Sciatic nerve (tissue), 2 donors: ENCODE measurements at regions not wholly inside any gene's neighbourhood (a gene's known extent, or its start where the extent isn't known, plus 50 kb on each side); places are given as distances from the start of the nearest gene placed in this dataset.

Source experiments
- ATAC-seq: fragments of 200-7000 bp; cut with Tn5 transposase; one replicate; pipeline ENCODE4 v1.9.1; 2020; ENCODE audit warnings: mild to moderate bottlenecking, moderate library complexity
- DNase-seq: peaks from one replicate; pipeline ENCODE4 v3.0.0-alpha.2; 2020; ENCODE audit warnings: low spot score
- intact Hi-C: fragments of 100-400 bp; cut with DNase I; formaldehyde crosslinking; loops from one replicate; pipeline ENCODE4 v1.14.2; 2022
- donor health status: DM: no; HTN: no; CAD: no.
- donor health status: DM: no; HTN: no; CAD: no.

DNA sequence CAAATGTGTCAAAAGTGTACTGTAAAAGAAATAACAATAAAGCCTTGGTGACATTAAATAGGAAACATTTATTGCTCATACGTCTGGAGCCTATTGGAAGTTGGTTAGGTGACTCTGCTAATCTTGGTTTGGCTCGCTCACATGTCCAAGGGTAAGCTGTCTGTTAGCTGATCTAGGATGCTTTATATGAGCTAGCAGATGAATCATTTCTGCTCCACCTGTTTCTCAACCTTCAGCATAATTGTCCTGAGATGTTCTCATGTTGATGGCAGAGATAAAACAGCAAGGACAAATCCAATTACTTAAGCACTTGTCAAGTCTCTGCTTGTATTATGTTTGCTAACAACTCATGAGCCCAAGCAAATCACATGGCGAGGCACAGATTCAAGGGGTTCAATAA lies 56.0 kb upstream of the CD53 start:
- intact Hi-C loops, result no loop called here
- no peak for DNase-seq
- ATAC-seq, result no peak

DNA sequence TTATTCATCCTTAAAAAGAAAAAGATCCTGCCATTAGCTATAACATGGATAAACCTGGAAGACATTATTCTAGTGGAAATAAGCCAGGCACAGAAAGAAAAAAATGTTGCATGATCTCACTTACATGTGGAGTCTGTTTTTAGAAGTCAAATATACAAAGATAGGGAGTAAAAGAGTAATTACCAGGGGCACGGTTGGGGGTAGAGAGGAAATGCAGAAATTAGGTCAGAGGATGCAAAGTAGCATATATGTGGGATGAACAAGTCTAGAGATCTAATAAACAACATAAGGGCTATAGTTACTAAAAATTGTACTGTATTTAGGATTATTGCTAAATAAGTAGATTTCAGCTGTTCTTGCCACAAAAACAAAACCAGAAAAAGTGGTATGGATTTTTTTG lies 61.4 kb upstream of the CD53 start:
- intact Hi-C loops, result no loop called here
- no peak for DNase-seq
- no peak for ATAC-seq

DNA sequence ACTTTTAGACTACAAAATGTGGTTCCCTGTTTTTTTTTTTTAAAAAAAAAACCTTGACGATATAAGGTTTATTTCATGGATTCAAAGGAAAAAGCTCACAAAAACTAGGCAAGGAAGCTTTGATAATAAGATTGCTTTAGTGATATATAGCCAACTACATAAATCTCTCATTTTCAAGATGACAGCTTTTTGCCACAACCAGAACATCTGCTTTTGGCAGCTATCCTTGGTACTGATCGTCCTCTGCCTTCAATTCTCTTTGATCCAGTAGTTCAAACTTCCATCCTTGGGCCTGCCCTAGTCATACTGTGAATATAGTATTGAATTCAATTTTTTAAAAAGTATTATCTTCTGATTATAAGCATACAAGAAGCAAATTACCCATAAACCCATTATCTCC lies 72.9 kb upstream of the CD53 start:
- intact Hi-C loops, result no loop called here
- no peak for ATAC-seq
- DNase-seq, result no peak

DNA sequence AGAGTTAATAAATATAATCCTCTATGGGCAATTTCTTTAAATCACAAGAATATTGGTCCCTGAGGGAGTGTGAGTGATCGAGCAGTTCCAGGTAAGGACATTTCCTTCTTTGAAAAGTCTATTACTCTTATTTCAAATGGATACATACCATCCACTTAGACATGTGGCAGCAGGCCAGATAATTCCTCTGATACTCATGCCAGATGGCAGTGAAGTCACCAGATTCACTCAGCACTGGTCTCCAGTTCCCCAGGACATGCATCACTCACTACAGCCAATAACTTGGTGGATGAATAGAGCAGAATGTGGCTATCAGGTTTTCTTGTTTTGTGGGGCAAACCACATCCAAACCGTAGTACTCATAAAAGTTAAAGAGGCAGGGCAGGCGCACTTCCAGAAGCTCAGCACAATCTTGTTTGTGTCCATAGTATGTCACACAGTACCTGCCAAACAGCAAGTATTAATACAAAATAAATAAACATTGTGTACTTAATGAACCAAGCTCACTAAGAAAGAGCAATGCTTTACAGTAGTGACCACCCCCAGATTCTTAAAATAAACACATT lies 74.2 kb upstream of the CD53 start:
- intact Hi-C loops, result no loop called here
- DNase-seq (no peak), ATAC-seq (no peak)

DNA sequence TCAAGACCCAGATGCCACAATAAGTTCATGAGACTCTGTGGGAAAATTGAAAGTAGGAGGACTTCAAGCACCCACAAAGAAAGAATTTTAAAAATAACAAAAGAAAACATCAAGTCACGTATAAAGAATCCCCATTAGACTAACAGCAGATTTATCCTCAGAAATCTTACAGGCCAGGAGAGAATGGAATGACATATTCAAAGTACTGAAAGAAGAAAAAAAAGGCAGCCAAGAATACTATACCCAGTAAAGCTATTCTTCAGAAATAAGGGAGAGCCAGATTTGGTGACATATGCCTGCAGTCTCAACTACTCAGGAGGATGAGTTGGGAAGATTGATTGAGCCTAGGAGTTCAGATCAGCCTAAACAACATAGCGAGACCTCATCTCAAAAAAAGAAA lies 84.3 kb upstream of the CD53 start:
- intact Hi-C loops, result no loop called here
- ATAC-seq (no peak), DNase-seq (no peak)

DNA sequence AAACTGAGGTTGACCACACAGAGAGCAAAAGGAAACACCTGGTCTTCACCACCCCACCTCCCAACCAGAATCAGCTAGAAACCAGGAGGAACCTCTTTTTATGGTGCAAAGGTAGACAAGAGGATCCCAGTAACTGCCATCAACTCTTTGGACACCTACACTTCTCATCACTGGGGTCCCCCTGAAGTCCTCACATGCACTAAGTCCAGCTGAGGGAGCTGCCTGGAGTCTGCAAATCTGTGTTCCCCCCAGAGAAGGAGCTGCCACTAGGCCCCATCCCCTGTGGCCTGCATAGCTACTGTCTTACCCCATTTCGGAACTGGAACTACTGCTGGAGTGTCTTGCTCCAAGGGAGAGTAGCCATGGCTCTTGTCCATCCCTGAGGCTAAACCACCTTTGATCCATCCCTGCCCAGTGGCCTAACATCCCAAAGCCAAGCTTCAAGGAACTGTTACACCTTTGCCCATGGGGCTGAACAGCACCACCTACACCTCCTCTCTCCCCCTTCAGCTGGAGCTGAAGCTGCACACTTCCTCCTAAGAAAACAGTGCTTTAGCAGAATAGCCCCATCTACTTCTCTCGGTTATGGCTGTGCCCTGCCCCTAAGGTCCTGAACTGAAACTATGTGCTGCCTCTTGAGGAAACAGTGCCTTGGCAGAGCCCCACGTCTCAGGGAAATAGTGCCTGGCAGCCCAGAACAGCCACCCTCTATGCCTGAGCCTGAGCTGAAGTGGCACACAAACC lies 85.4 kb upstream of the CD53 start:
- intact Hi-C loops, result no loop called here
- ATAC-seq (no peak), DNase-seq (no peak)

DNA sequence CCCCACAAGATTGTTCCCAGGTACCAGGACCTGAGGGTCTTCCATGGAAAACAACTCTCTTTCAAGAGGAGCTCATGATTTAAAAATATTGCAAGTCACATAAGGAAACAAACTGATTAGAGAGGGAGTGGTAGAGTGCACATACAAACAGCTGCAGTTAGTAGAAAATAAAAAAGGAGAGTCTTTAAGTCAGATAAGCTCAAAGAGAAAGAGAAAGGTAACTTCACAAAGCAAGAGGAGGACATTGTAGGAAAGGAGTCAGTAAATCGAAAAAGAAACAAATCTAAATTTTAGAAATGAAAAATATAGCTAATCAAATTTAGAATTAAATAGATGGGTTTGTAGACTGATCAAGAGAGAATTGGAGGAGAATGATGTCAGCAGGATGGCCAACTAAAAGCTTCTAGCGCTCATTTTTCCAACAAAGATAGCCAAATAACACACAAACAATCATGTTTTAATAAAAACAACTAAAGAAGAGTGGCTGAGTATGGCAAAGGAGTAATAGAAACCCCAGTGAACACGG lies 86.1 kb upstream of the CD53 start:
- intact Hi-C loops, result no loop called here
- DNase-seq, result no peak
- no peak for ATAC-seq

DNA sequence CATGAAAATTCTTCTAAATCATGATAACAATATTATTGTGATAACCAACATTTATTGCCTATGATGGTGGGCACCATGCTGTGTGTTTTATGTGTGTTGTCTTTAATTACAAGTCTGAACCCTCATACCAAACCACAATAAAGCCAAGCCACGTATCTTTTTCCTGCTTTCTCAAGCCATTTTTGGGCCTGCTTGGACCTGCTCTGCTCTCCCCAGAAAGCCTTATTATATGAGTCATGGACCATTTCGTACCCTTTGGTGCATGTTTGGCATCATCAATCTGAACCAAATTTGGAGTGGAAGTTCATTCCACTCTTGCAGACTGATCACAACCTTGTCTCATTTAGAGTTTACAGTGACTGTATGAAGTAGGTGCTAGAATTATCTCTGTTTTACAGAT lies 87.3 kb upstream of the CD53 start:
- intact Hi-C loops, result no loop called here
- no peak for ATAC-seq
- no peak for DNase-seq

DNA sequence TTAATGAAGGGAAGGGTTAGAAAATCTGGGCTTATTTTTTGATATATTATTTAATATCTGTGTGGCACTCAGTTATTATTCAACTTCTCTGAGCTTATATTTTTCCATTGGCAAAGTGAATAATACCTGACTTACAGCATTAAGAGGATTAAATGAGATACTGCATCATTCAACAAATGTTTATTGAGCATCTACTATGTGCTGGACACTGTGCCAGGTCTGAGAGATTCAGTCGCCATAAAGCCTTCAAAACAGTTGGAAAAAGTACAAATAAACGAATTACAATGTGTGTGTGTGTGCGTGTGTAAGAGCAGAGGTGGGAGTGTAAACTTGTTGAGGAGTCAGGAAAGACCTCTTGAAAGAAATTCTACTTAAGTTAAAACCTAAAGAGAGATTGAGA lies 87.9 kb upstream of the CD53 start:
- DNase-seq (no peak), ATAC-seq (no peak)
- intact Hi-C loops, result no loop called here

DNA sequence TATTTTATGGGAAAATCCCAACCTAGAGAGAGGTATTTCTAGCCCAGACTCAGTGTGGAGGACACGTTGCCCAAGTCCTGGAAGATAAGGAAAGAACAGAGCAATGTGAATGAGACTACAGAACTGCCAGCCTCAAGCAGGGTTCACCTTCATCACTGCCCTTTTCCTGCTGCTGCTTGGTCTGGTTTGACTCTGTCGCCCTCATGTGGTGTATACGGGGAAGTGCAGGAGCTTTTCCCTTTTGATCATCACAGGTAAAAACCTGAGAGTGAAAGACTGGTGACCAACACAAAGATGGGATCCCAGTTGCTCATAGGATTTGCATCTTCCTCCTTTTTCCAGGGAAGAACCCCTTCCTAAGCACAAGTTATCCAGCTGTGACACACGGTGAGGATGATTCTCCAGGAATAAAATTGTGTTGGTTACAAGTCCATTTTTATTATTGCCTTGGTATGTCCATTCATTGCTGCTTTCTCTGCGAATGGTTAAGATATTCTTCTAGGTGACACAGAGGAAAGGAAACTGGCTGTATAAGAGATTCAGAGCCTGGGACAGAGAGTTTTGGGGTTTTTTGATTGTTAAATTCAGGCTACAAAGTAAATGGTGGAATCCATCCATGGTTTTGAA lies 89.5 kb upstream of the CD53 start:
- ATAC-seq (no peak), DNase-seq (no peak)
- intact Hi-C loops, result no loop called here

DNA sequence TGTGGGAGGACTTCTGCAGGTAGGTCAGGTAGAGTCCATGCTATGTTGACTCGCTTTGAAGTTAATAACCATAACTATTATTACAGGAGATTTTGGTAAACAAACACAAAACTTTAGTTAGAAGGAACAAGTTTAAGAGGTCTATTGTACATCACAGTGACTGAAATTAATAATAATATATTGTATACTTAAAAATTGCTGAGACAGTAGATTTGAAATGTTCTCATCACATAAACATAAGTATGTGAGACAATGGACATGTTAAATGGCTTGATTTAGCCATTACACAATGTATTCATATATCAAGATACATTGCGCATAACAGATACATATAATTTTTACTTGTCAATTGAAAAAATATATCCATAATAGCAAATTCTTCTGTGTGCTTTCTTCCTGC lies 91.4 kb upstream of the CD53 start:
- ATAC-seq (no peak), DNase-seq (no peak)
- intact Hi-C loops, result no loop called here

DNA sequence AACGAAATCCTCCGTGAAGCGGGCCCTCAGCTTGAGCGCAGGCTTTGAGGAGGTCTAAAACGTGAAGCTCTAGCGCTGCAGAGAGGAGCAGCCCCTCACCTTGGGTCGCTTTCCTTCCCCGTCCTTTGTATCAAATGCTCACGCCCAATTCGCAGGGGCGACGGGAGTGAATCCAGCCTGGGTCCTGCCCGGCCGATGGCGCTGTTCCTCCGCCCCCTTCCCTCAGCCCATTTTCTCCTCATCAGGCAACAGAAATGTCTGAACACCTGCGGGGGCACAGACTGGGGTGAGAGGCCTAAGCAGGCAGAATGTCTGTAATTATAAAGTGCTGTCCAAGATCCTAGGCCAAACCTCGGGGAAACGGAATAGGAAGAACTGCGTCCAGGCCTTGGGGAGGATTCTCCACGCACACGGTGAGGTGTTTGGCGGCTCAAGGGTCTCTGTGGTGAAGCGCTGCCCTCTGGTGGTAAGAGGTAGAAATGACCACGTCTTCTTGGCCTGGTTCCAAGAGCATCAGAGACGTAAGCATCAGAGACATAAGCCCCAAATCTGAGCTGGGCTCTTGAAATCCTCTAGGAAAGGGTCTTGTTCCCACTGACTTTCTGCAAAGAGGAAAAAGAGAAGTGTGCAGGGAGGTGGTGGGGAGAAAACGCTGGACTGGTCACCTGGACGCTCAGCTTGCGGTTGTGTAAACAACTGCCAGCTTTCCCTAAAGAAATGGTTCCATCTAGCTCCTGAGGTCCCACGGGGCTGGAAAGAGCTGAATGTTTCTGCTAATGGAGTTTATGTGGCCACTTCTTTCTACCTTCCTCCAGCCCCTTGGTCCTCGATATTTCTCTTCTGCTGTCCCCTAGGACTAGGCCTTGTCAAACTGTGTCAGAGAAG lies 92.1 kb upstream of the CD53 start:
- peak; percentile 41 for ATAC-seq
- intact Hi-C loops, result no loop called here
- DNase-seq, result peak; percentile 67

DNA sequence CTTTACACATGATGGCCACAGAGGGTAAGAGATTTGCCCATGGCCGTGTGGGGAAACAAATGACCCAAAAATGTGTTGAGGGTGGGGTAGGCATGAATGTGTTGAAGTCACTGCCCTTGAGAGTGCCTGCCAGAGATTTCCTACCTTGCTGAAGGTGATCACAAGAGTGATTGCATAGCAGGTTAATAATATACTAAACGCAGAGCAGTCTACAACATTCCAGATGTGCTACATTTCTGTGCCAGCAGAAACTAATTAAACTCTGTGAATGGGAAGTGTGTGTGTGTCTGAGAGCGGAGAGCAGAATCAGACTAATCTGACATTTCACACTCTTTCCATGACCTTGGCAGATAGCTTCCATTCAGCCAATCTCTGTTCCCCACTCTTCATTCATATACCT lies 93.3 kb upstream of the CD53 start:
- intact Hi-C loops, result no loop called here
- DNase-seq (no peak), ATAC-seq (no peak)

DNA sequence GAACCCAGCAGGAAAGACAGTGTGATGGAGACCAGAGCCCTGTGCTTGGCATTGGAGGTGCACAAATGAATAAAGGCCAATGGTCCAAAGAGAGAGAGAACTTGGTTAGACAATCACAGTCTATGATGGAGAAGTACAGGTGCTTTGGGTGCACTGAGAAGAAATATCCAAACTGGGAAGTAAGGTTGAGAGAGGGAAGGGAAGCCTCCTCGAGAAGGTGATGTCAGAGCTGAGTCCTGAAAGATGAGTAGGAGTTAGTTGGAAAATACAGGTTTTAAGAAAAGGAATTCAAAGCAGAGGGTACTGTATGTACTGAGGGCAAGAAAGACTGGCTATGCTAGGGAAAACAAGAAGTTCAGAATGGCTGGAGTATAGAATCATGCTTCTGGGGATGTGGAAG lies 94.1 kb upstream of the CD53 start:
- intact Hi-C loops, result no loop called here
- no peak for ATAC-seq

DNA sequence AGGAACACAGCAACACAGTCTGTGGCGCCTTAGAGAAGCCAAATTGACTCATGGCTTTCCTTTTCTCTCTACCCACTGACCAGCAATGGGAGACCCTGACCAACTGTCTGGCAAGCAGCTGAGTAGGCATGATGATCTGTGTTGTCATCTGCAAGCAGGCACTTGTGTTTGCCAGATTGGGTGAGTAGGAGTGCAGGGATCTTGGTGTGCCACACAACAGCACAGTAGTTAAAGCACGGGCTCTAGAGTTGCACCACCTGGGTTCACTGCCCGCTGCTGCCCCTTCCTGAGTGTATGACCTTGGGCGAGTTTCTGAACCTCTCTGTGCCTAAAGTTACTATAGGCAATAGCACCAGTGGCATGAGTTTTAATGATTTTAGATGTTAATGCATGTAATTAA lies 95.7 kb upstream of the CD53 start:
- intact Hi-C loops, result no loop called here
- no peak for ATAC-seq
- DNase-seq, result no peak

More for the DNA sequence above, 94.1 kb upstream of the CD53 start:
- no peak for DNase-seq

DNA sequence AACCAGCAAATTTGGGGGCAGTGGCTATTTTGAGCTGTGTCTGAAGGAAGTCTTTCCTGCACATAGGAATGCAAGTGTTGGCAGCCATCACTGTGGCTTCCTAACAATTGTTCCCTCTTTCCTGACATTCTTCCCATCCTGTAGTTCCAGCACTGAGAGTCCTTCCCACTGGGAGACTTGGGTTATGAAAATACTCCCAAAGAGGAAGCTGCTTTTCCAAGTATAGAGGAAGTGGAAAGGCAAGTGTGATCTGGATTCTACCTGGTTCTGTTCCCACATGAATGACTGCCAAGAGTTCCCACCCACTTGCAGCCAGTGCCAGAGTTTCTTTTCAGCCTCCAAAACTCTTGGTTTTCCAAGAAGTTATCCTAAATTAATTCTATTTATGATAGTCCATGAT lies 98.5 kb upstream of the CD53 start:
- DNase-seq (no peak), ATAC-seq (no peak)
- intact Hi-C loops, result no loop called here

DNA sequence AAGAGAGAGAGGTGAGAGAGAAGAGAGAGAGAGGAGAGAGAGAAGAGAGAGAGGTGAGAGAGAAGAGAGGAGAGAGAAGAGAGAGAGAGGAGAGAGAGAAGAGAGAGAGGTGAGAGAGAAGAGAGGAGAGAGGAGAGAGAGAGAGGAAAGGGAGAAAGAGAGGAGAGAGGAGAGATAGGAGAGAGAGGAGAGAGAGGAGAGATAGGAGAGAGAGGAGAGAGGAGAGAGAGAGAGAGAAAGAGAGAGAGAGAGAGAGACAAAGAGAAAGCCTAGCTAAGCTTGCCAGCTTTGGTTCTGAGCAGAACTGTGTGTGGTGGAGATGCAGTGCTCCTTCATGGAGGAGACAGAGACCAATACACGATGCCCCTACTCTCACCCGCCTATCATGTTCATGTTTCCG lies 99.1 kb upstream of the KCNA3 start:
- no peak for ATAC-seq
- DNase-seq, result no peak
- intact Hi-C loops, result no loop called here

DNA sequence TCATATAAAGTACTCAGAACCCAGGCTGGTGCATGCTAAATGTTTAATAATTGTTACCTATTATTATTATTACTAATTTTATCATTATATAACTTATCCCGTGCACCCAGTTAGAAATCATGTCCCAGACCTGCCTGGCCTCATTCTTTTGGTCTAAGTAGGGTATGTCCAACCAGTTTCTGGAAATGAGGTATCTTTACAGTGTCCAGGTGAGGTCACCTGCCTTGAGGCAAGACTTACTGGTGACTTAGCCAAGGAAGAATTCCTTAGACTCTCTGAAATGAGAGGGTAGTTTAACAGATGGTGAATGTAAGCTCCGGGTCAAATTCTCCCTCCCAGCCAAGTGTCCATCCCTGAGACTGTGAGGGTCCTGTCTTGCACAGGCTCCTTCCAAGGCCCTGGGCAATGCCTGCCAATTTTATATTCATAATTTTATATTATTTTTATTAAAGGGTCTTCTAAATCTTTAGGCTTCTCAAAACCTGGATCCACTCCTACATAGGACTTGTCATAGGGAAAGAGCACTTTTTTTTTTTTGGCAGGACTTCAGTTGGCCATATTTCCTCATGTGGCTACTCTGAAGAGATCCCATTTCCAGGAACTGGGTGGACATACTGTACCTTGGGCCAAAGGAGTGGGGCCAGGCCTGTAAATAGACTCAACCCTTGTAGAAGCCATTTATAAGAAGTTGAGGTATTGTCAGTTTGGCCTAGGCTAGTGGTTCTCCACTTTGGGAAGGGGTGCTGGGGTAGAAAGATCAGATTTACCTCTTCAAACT lies 96.7 kb upstream of the KCNA3 start:
- intact Hi-C loops, result no loop called here
- ATAC-seq (no peak), DNase-seq (no peak)

DNA sequence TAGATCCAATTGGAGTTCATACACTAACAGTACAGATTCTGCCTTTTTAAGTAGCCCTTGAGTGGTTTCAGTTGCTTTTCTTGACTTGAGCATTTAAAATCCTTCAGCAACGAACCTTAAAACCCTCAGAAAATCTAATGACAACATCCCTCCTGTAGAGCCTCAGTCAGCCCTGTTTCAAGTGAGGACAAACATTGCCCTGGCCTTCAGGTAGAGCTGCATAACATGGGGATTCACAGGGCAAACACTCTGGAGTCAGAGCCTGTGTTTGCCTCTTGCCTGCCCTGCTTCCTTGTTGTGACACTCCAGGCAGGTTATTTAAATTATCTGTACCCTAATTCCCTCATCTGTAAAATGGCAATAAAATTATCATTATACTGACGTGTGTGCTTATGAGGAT lies 96.1 kb upstream of the KCNA3 start:
- intact Hi-C loops, result no loop called here
- ATAC-seq, result no peak
- no peak for DNase-seq
